Mesothelial cell of epicardium (in vitro differentiated cells): ENCODE measurements at regions not wholly inside any gene's neighbourhood (a gene's known extent, or its start where the extent isn't known, plus 50 kb on each side); places are given as distances from the start of the nearest gene placed in this dataset.

Experiments
- DNase-seq, 2 experiments: peaks; one replicate each; pipeline ENCODE4 v3.0.0; 2021; ENCODE audit warnings: low spot score in 2 of 2; ENCODE audit not compliant: unreplicated experiment in 2 of 2
- H3K27ac Mint-ChIP-seq: 2 replicates; pipeline ENCODE4 v1.8.0; 2021; ENCODE audit warnings: mixed read lengths
- H3K27me3 Mint-ChIP-seq: 2 replicates; pipeline ENCODE4 v1.8.0; 2021; ENCODE audit warnings: low read depth, mixed read lengths
- H3K36me3 Mint-ChIP-seq: 2 replicates; pipeline ENCODE4 v1.8.0; 2021; ENCODE audit warnings: mixed read lengths
- H3K4me1 Mint-ChIP-seq: 2 replicates; pipeline ENCODE4 v1.8.0; 2021; ENCODE audit warnings: mixed read lengths
- H3K4me3 Mint-ChIP-seq: 2 replicates; pipeline ENCODE4 v1.8.0; 2021; ENCODE audit warnings: mild to moderate bottlenecking, moderate library complexity, mixed read lengths
- H3K9me3 Mint-ChIP-seq: 2 replicates; pipeline ENCODE4 v1.8.0; 2021; ENCODE audit warnings: mixed read lengths
- TF ChIP-seq, protein P1 (sequence below): fragments of 200-600 bp; sonication (generic); IDR thresholded peaks from one replicate; pipeline ENCODE4 v1.5.0; 2021; ENCODE audit warnings: antibody characterized with exemption; ENCODE audit not compliant: unreplicated experiment

DNA sequence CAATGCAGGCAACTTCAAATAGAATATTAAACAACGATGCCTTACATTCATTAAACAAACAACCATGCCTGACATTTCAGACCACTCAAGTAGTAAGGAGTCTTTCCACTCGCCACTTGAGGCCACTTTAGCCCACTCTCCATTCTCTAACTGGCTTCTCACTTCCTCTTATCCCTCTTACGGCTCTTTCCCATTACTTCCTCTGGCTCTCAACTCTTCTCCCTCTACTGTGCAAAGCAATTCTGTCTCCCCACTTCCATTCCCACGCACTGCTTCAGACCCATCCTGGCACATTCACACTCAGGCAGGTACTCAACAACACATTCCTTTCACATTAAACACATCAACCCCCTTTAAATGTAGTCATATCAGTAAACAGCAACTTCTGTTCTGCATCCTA, 229.8 kb upstream of the IPO5 start:
- H3K36me3 Mint-ChIP-seq = no peaks in the 10 kb centered on the region
- H3K27ac Mint-ChIP-seq = no peak overlapping the region
- TF ChIP-seq, protein P1, sequence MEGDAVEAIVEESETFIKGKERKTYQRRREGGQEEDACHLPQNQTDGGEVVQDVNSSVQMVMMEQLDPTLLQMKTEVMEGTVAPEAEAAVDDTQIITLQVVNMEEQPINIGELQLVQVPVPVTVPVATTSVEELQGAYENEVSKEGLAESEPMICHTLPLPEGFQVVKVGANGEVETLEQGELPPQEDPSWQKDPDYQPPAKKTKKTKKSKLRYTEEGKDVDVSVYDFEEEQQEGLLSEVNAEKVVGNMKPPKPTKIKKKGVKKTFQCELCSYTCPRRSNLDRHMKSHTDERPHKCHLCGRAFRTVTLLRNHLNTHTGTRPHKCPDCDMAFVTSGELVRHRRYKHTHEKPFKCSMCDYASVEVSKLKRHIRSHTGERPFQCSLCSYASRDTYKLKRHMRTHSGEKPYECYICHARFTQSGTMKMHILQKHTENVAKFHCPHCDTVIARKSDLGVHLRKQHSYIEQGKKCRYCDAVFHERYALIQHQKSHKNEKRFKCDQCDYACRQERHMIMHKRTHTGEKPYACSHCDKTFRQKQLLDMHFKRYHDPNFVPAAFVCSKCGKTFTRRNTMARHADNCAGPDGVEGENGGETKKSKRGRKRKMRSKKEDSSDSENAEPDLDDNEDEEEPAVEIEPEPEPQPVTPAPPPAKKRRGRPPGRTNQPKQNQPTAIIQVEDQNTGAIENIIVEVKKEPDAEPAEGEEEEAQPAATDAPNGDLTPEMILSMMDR = no peak
- H3K9me3 Mint-ChIP-seq = peaks cover 4% of the 10 kb centered on the region
- DNase-seq = no peak
- no peak overlapping the region for H3K4me3 Mint-ChIP-seq
- H3K4me1 Mint-ChIP-seq = no peaks in the 10 kb centered on the region
- H3K27me3 Mint-ChIP-seq = no peaks in the 10 kb centered on the region

DNA sequence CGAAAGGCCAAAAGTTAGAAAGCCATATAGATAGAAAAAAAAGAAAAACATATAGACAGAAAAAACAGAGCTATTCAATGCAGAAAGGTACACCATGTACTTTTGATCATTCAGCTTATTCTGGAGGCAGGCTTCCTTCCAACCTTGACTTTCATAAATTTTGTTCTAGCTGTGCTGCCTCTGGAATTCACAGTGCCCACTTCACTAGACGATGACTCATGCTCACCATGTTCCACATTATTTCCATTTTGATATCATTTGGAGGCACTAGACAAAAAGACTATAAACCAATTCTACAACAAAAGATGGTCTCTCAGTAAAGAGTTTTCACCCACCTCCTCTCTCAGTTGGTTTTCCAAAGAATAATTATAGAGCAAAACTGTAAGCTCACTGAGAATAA, 229.0 kb upstream of the IPO5 start:
- H3K4me3 Mint-ChIP-seq = no peak overlapping the region
- DNase-seq = no peak
- TF ChIP-seq, protein P1 = no peak
- no peaks in the 10 kb centered on the region for H3K4me1 Mint-ChIP-seq
- H3K27ac Mint-ChIP-seq = no peak overlapping the region
- peaks cover 4% of the 10 kb centered on the region for H3K9me3 Mint-ChIP-seq
- no peaks in the 10 kb centered on the region for H3K36me3 Mint-ChIP-seq
- H3K27me3 Mint-ChIP-seq = no peaks in the 10 kb centered on the region

DNA sequence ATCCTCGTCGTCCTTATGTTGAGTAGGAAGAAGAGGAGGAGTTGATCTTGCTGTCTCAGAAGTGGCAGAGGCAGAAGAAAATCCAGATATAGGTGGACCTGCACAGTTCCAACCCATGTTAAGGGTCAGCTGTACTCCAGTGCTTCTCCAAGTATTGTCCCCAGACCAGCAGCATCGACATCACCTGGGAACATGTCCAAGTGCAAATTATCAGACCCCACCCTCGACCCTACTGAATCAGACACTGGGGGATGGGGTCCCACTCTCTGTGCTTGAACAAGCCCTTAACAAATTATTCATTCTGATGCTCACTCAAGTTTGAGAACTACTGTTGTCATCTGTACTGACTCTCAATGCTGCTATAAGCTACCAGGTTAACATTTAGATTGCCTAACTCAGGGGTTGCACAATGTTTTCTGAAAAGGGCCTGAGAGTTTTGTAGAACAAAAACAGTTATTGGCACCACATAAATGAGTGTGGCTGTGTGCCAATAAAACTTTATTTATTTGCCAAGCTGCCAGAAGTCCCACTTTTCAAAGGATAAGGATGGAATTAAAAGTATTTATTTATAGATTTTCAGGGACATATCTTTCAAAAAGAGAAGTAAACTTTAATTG, 226.7 kb upstream of the IPO5 start:
- no peak overlapping the region for H3K4me3 Mint-ChIP-seq
- TF ChIP-seq, protein P1 = no peak
- H3K36me3 Mint-ChIP-seq = no peaks in the 10 kb centered on the region
- no peaks in the 10 kb centered on the region for H3K4me1 Mint-ChIP-seq
- H3K27me3 Mint-ChIP-seq = no peaks in the 10 kb centered on the region
- H3K9me3 Mint-ChIP-seq = peaks cover 14% of the 10 kb centered on the region
- no peak for DNase-seq
- no peak overlapping the region for H3K27ac Mint-ChIP-seq

DNA sequence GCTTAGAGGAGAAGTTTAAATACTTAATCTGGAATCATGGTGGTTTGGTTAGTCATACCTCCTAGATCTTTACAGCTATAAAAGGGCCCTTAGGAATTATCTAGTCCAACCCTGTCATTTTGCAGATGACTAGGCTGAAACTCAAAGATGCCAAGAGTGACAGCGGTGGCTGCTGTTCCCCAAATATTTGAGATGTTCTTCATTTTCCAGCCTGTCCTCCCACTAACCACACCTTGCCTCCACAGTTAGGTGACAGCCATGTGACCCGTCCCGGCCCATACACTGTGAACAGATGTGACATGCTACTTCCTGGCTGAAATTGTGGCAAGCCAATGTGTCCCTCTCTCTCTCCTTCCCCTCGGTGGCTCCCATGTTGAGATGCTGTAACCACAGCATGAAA, 225.5 kb upstream of the IPO5 start:
- Mint-ChIP-seq H3K9me3 (peaks cover 14% of the 10 kb centered on the region), H3K4me3 (no peak overlapping the region), H3K27ac (no peak overlapping the region), H3K36me3 (no peaks in the 10 kb centered on the region), H3K27me3 (no peaks in the 10 kb centered on the region), H3K4me1 (no peaks in the 10 kb centered on the region)
- TF ChIP-seq, protein P1 = no peak
- no peak for DNase-seq

DNA sequence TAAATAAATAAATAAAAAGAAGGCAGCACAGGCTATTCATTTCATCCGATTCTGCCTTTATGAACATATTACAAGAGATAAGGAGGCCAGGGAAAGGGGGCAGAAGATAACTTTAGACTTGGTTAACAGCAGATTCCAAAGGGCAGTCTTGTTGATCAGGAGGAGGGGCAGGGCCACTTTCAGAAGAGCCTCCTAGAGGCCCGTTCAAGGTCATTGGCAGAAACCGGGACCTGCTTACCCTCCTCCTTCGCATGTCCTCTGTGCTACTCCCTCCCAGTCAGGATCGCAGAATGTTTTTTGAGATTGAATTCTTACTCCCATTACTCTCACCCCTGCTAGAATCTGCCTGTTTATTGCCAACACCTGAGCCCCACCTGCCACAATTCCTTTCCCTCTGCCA, 217.0 kb upstream of the IPO5 start:
- DNase-seq = no peak
- Mint-ChIP-seq H3K4me1 (peaks cover 2% of the 10 kb centered on the region), H3K4me3 (no peak overlapping the region), H3K36me3 (no peaks in the 10 kb centered on the region), H3K9me3 (peaks cover 10% of the 10 kb centered on the region), H3K27me3 (peaks cover 8% of the 10 kb centered on the region), H3K27ac (no peak overlapping the region)
- TF ChIP-seq, protein P1 = no peak

DNA sequence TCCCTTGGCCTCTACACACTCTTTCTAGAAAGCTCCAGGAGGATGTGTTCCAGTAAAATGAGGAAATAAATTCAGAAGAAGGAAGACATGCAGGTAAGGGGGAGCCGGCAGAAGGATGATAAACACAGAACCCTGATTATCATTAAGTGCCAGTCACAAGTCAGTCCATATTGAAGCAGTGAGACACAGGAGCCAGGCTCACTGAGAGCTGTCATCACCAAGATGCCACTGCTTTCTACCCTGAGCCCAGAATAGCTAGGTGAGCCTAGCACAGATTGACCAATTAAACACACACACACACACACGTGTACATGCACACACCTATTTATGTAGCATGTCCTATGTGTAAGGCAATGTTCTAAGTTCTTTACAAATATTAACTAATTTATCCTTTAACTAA, 211.4 kb upstream of the IPO5 start:
- Mint-ChIP-seq H3K27ac (no peak overlapping the region), H3K27me3 (peaks cover 6% of the 10 kb centered on the region), H3K4me1 (peaks cover 2% of the 10 kb centered on the region), H3K9me3 (peaks cover 9% of the 10 kb centered on the region), H3K4me3 (no peak overlapping the region), H3K36me3 (no peaks in the 10 kb centered on the region)
- TF ChIP-seq, protein P1 = no peak
- DNase-seq = no peak
